ENCODE measurements at regions not wholly inside any gene's neighbourhood (a gene's known extent, or its start where the extent isn't known, plus 50 kb on each side); places are given as distances from the start of the nearest gene placed in this dataset.

- no peaks in the 10 kb centered on the region for H3K36me3 ChIP-seq
- no peak overlapping the region for H3K4me3 ChIP-seq
- H3K9me3 ChIP-seq, result no peaks in the 10 kb centered on the region
- H3K4me1 ChIP-seq, result peaks cover 0 to 14% (median 5%) of the 10 kb centered on the region in 4 donors
- in situ Hi-C loops (cut with MboI; ENCODE audit: low pct_ligation_motif_present in 1 of 4, low pct_unique_long_range_greater_than_20kb in 1 of 4, low sequenced_read_pairs in 3 of 4) (no loop called here), intact Hi-C loops (cut with DNase I; ENCODE audit: low total_unique reads) (no loop called here)
- WGBS, 2 donors (ENCODE audit: low coverage in 1 of 2), result 85 to 86% methylated on average over 4 of the region's 4 CpGs
- H3K27ac ChIP-seq, result no peak overlapping the region
- TF ChIP-seq, protein P1, sequence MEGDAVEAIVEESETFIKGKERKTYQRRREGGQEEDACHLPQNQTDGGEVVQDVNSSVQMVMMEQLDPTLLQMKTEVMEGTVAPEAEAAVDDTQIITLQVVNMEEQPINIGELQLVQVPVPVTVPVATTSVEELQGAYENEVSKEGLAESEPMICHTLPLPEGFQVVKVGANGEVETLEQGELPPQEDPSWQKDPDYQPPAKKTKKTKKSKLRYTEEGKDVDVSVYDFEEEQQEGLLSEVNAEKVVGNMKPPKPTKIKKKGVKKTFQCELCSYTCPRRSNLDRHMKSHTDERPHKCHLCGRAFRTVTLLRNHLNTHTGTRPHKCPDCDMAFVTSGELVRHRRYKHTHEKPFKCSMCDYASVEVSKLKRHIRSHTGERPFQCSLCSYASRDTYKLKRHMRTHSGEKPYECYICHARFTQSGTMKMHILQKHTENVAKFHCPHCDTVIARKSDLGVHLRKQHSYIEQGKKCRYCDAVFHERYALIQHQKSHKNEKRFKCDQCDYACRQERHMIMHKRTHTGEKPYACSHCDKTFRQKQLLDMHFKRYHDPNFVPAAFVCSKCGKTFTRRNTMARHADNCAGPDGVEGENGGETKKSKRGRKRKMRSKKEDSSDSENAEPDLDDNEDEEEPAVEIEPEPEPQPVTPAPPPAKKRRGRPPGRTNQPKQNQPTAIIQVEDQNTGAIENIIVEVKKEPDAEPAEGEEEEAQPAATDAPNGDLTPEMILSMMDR (IDR thresholded peaks at IDR 0.05), result no peak
- TF ChIP-seq POLR2A (IDR thresholded peaks at IDR 0.05) (no peak), POLR2AphosphoS5 (IDR thresholded peaks at IDR 0.05) (no peak), EP300 (IDR thresholded peaks at IDR 0.05; ENCODE audit: low read depth) (no peak)
- DNase-seq, result no peak
- no peaks in the 10 kb centered on the region for H3K27me3 ChIP-seq
Measured at GRCh38 chr9:7932767-7933166, 133.2 kb upstream of the DMAC1 start.

- no peak for DNase-seq
- Histone ChIP-seq H3K27me3 (no peaks in the 10 kb centered on the region), H3K27ac (no peak overlapping the region), H3K4me3 (no peak overlapping the region), H3K4me1 (peaks cover 0 to 2% (median 0%) of the 10 kb centered on the region in 4 donors), H3K36me3 (no peaks in the 10 kb centered on the region), H3K9me3 (no peaks in the 10 kb centered on the region)
- in situ Hi-C loops (cut with MboI; ENCODE audit: low pct_ligation_motif_present in 1 of 4, low pct_unique_long_range_greater_than_20kb in 1 of 4, low sequenced_read_pairs in 3 of 4), result no loop called here
- TF ChIP-seq POLR2A (IDR thresholded peaks at IDR 0.05), result no peak
- TF ChIP-seq EP300 (IDR thresholded peaks at IDR 0.05; ENCODE audit: low read depth), result no peak
- TF ChIP-seq POLR2AphosphoS5 (IDR thresholded peaks at IDR 0.05), result no peak
- TF ChIP-seq, protein P1 (IDR thresholded peaks at IDR 0.05), result no peak
- WGBS, 2 donors (ENCODE audit: low coverage in 1 of 2), result 67 to 77% methylated on average over 2 of the region's 2 CpGs
- intact Hi-C loops (cut with DNase I; ENCODE audit: low total_unique reads), result no loop called here
Measured at GRCh38 chr9:7930613-7931012, 131.0 kb upstream of the DMAC1 start.

GRCh38 chr9:7921545-7922197, 122.1 kb upstream of the DMAC1 start:
- no peaks in the 10 kb centered on the region for H3K36me3 ChIP-seq
- H3K4me3 ChIP-seq, result no peak overlapping the region
- TF ChIP-seq EP300 (IDR thresholded peaks at IDR 0.05; ENCODE audit: low read depth) (no peak), POLR2A (IDR thresholded peaks at IDR 0.05) (no peak), POLR2AphosphoS5 (IDR thresholded peaks at IDR 0.05) (no peak)
- TF ChIP-seq, protein P1 (IDR thresholded peaks at IDR 0.05), result no peak
- H3K27ac ChIP-seq, result no peak overlapping the region
- intact Hi-C loops (cut with DNase I; ENCODE audit: low total_unique reads) (no loop called here), in situ Hi-C loops (cut with MboI; ENCODE audit: low pct_ligation_motif_present in 1 of 4, low pct_unique_long_range_greater_than_20kb in 1 of 4, low sequenced_read_pairs in 3 of 4) (no loop called here)
- no peaks in the 10 kb centered on the region for H3K27me3 ChIP-seq
- 86 to 87% methylated on average over 6 of the region's 6 CpGs for WGBS, 2 donors (ENCODE audit: low coverage in 1 of 2)
- no peak for DNase-seq
- H3K4me1 ChIP-seq, result peaks cover 0 to 4% (median 1%) of the 10 kb centered on the region in 4 donors
- H3K9me3 ChIP-seq, result no peaks in the 10 kb centered on the region

DNA sequence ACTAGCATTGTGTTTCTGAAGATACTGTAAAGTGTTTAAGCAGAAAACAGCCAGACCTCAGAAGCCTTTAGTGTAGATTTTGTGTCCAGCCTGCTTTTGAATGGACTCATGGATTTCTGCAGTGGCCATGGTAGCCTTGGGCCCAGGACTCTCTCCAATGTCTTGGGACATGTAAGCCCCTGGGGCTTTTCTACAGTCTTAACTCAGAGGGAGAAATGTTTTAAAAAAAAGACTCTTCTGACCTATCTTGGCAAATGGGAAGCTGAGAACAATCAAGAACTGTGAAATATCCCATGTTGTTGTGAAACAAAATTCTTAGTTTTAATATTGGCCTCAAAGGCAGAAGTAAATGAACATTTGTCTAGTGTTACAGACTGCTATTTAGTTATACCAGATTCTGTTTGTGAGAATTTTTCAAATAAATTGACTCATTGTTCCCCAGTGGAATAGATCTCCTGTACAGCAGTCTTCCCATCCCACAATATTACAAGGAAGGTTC, 112.5 kb upstream of the DMAC1 start:
- no peak for DNase-seq
- in situ Hi-C loops (cut with MboI; ENCODE audit: low pct_ligation_motif_present in 1 of 4, low pct_unique_long_range_greater_than_20kb in 1 of 4, low sequenced_read_pairs in 3 of 4) (no loop called here), intact Hi-C loops (cut with DNase I; ENCODE audit: low total_unique reads) (no loop called here)
- no peaks in the 10 kb centered on the region for H3K9me3 ChIP-seq
- H3K36me3 ChIP-seq, result no peaks in the 10 kb centered on the region
- peaks cover 0 to 6% (median 0%) of the 10 kb centered on the region in 4 donors for H3K4me1 ChIP-seq
- TF ChIP-seq, protein P1 (IDR thresholded peaks at IDR 0.05), result no peak
- no peak for TF ChIP-seq POLR2AphosphoS5 (IDR thresholded peaks at IDR 0.05)
- TF ChIP-seq EP300 (IDR thresholded peaks at IDR 0.05; ENCODE audit: low read depth), result no peak
- no peak for TF ChIP-seq POLR2A (IDR thresholded peaks at IDR 0.05)
- no peak overlapping the region for H3K27ac ChIP-seq
- H3K27me3 ChIP-seq, result no peaks in the 10 kb centered on the region
- H3K4me3 ChIP-seq, result no peak overlapping the region

Data from transverse colon (tissue), 4 donors.